HepG2 (cell line): ENCODE measurements at regions not wholly inside any gene's neighbourhood (a gene's known extent, or its start where the extent isn't known, plus 50 kb on each side); places are given as distances from the start of the nearest gene placed in this dataset.

Experiments used
- ATAC-seq: fragments of 200-7000 bp; cut with Tn5 transposase; 3 replicates; pipeline ENCODE4 v1.9.1; 2020; ENCODE audit warnings: mild to moderate bottlenecking, moderate library complexity
- BruUV-seq: library from RNA; stranded (reverse); fragments of 400-500 nt; replicated peaks from 2 replicates; lab custom pipeline; 2021; lab: Mats Ljungman, UMichigan
- CTCF ChIA-PET: fragments of 300-600 bp; formaldehyde crosslinking; extraction: SDS; loops from one replicate; lab custom pipeline; 2021; ENCODE audit warnings: low total read pairs, inconsistent platforms, low intra/inter-chr PET ratio; lab: Yijun Ruan, JAX
- POLR2A ChIA-PET: fragments of 350-600 bp; sonication (Branson Sonifier 250); formaldehyde crosslinking; loops from one replicate; lab custom pipeline; 2020; ENCODE audit warnings: antibody characterized with exemption, inconsistent platforms; lab: Yijun Ruan, JAX
- DNase-seq: peaks from one replicate; pipeline ENCODE4 v3.0.0-alpha.2; 2015; ENCODE audit warnings: low spot score
- FAIRE-seq: peaks from 3 replicates; lab custom pipeline; 2011; peaks lifted over from hg19 to GRCh38; lab: Jason Lieb, UNC
- H2AFZ ChIP-seq: one replicate; pipeline ENCODE4 v1.6.1; 2011; ENCODE audit warnings: low read length, inconsistent platforms
- H3K27ac ChIP-seq: fragments of 300-600 bp; 3 replicates; pipeline ENCODE4 v1.8.0; 2011; ENCODE audit warnings: mixed run types, mild to moderate bottlenecking, mixed read lengths, low read length, inconsistent platforms; ENCODE audit not compliant: insufficient read depth; ENCODE audit errors: extremely low read length
- H3K27me3 ChIP-seq, 2 experiments: fragments of 200-600 bp in 1 of 2; 2 replicates in 1 of 2; 3 replicates in 1 of 2; pipeline versions ENCODE4 v1.6.0 to v1.8.0; 2011; ENCODE audit warnings: low read length in 2 of 2, mild to moderate bottlenecking in 2 of 2, moderate library complexity in 2 of 2, inconsistent platforms in 1 of 2; ENCODE audit not compliant: insufficient read depth in 2 of 2, control insufficient read depth in 1 of 2
- H3K36me3 ChIP-seq, 2 experiments: fragments of 200-600 bp in 1 of 2; replicated peaks in 1 of 2; 2 replicates in 1 of 2; 3 replicates in 1 of 2; pipeline versions ENCODE4 v1.5.1 to v1.8.0; 2011; ENCODE audit warnings: low read length in 2 of 2, inconsistent platforms in 1 of 2; ENCODE audit not compliant: insufficient read depth in 2 of 2, control insufficient read depth in 1 of 2
- H3K4me1 ChIP-seq: 2 replicates; pipeline ENCODE4 v1.5.1; 2012; ENCODE audit warnings: low read length, inconsistent platforms; ENCODE audit not compliant: insufficient read depth
- H3K4me2 ChIP-seq: 2 replicates; pipeline ENCODE4 v1.6.0; 2011; ENCODE audit warnings: low read depth, low read length, inconsistent platforms
- H3K4me3 ChIP-seq, 3 experiments: fragments of 200-600 bp in 1 of 3; sonication (generic), shearing (Covaris generic) in 1 of 3; replicated peaks in 1 of 3; 2 replicates each; pipeline ENCODE4 v1.5.1; 2011 to 2016; ENCODE audit warnings: low read length in 3 of 3, inconsistent platforms in 2 of 3, low read depth in 2 of 3, mild to moderate bottlenecking in 2 of 3, control low read depth in 1 of 3, mixed read lengths in 1 of 3; ENCODE audit not compliant: insufficient read depth in 1 of 3
- H3K79me2 ChIP-seq: one replicate; pipeline ENCODE4 v1.6.1; 2011; ENCODE audit warnings: low read length, inconsistent platforms; ENCODE audit not compliant: insufficient read depth
- H3K9ac ChIP-seq: 2 replicates; pipeline ENCODE4 v1.6.0; 2011; ENCODE audit warnings: mild to moderate bottlenecking, low read depth, low read length, inconsistent platforms; ENCODE audit not compliant: insufficient read depth
- H3K9me3 ChIP-seq: 2 replicates; pipeline ENCODE4 v1.5.1; 2012; ENCODE audit warnings: mild to moderate bottlenecking, low read length
- H4K20me1 ChIP-seq: 2 replicates; pipeline ENCODE4 v1.6.0; 2011; ENCODE audit warnings: inconsistent platforms, mild to moderate bottlenecking, low read length, moderate library complexity; ENCODE audit not compliant: insufficient read depth
- DPF2 ChIP-seq: sonication (generic); formaldehyde crosslinking; IDR thresholded peaks from 2 replicates; pipeline ENCODE4 v1.4.0; 2020; ENCODE audit warnings: mild to moderate bottlenecking, low read depth, missing genetic modification reagents, borderline replicate concordance
- FOXK1 ChIP-seq: sonication (generic); formaldehyde crosslinking; IDR thresholded peaks from 2 replicates; pipeline ENCODE4 v1.4.0; 2020; ENCODE audit warnings: low read depth, missing genetic modification reagents, borderline replicate concordance
- GABPA ChIP-seq, 2 experiments: IDR thresholded peaks; 2 replicates each; pipeline ENCODE4 v1.6.1; 2011 to 2016; ENCODE audit warnings: low read depth in 2 of 2, low read length in 1 of 2, missing biosample characterization in 1 of 2, missing genetic modification characterization in 1 of 2
- ISL2 ChIP-seq: sonication (generic); formaldehyde crosslinking; IDR thresholded peaks from 2 replicates; pipeline ENCODE4 v1.5.0; 2020; ENCODE audit warnings: missing genetic modification reagents
- NCOA2 ChIP-seq: sonication (generic); formaldehyde crosslinking; IDR thresholded peaks from 2 replicates; pipeline ENCODE4 v1.8.0; 2022; ENCODE audit warnings: inconsistent platforms
- POLR2AphosphoS5 ChIP-seq: IDR thresholded peaks from 2 replicates; pipeline ENCODE4 v1.6.1; 2012; ENCODE audit warnings: low read depth, low read length
- U2AF1 ChIP-seq: fragments of 200-400 bp; formaldehyde crosslinking; optimal IDR thresholded peaks from 2 replicates; pipeline ENCODE3; 2017; ENCODE audit warnings: mild to moderate bottlenecking, low read depth, low read length
- YEATS4 ChIP-seq: sonication (generic); formaldehyde crosslinking; IDR thresholded peaks from 2 replicates; pipeline ENCODE4 v1.4.0; 2020; ENCODE audit warnings: missing genetic modification reagents, borderline replicate concordance
- ZBED4 ChIP-seq: sonication (generic); formaldehyde crosslinking; IDR thresholded peaks from 2 replicates; pipeline ENCODE4 v1.4.0; 2020; ENCODE audit warnings: missing genetic modification reagents, borderline replicate concordance
- ZMYM3 ChIP-seq: sonication (generic); formaldehyde crosslinking; IDR thresholded peaks from 2 replicates; pipeline ENCODE4 v1.5.1; 2020; ENCODE audit warnings: mild to moderate bottlenecking, missing genetic modification reagents
- ZNF350 ChIP-seq: sonication (generic); formaldehyde crosslinking; IDR thresholded peaks from 2 replicates; pipeline ENCODE4 v1.4.0; 2020; ENCODE audit warnings: mild to moderate bottlenecking, low read depth, missing genetic modification reagents, borderline replicate concordance
- ZNF564 ChIP-seq: sonication (generic); formaldehyde crosslinking; IDR thresholded peaks from 2 replicates; pipeline ENCODE4 v1.8.1; 2023; ENCODE audit warnings: mild to moderate bottlenecking, missing genetic modification reagents
- ZNF768 ChIP-seq: sonication (generic); formaldehyde crosslinking; IDR thresholded peaks from 2 replicates; pipeline ENCODE4 v1.4.0; 2020; ENCODE audit warnings: missing genetic modification reagents
- ZNF83 ChIP-seq: sonication (generic); formaldehyde crosslinking; IDR thresholded peaks from 2 replicates; pipeline ENCODE4 v1.4.0; 2020; ENCODE audit warnings: missing genetic modification reagents, mild to moderate bottlenecking, borderline replicate concordance
- WGBS: methylation state at CpG from one replicate; pipeline ENCODE4 v1.1.6; 2017; ENCODE audit warnings: low lambda C conversion rate; 5-methylcytosine and 5-hydroxymethylcytosine counted together
- in situ Hi-C: cut with HindIII; loops from 2 replicates; pipeline ENCODE4 v1.10.0; 2017; ENCODE audit warnings: low pct_unique_long_range_greater_than_20kb; ENCODE audit not compliant: extremely low pct_ligation_motif_present
- intact Hi-C: fragments of 100-400 bp; cut with micrococcal nuclease; formaldehyde crosslinking; loops from one replicate; pipeline ENCODE4 v1.10.0; 2022; ENCODE audit not compliant: unreplicated experiment

GRCh38 chr5:38115318-38115827 is 143.0 kb upstream of the EGFLAM start (continued):
- TF ChIP-seq FOXK1 (CRISPR knock-in tag) (peak; percentile 13; the same call in 1 of the 2 replicates), ZNF768 (CRISPR knock-in tag) (no peak), ZNF83 (CRISPR knock-in tag) (no peak), ZMYM3 (CRISPR knock-in tag) (peak; percentile 73; the same call in 1 of the 2 replicates)
- TF ChIP-seq, all 625 proteins: peak for 118

DNA sequence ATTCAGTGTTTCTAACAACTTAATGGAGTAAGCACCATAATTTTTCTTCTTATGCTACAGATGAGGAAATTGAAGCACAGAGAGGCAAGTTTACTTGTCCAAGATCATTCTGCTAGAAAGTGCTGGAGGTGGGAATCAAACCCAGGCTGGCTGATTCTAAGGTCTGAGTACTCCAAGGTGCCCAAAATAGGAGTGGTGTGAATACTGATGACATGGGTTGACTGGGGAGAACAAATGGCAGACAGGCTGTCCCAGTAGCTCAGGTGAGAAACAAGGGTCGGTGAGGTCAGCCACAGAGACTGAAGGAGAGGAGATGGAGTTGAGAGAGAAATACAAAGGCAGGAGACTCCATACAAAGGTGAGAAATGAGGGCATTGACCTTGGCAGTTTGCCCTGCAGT is 144.5 kb upstream of the EGFLAM start:
- FAIRE-seq (no peak), DNase-seq (no peak), ATAC-seq (no peak)
- H3K9me3 ChIP-seq: no peaks in the 10 kb centered on the region
- no peaks in the 10 kb centered on the region for H4K20me1 ChIP-seq
- H3K4me1 ChIP-seq: peaks cover 61% of the 10 kb centered on the region
- intact Hi-C loops: no loop called here
- CTCF ChIA-PET: no interaction called here
- no peak overlapping the region for H3K4me3 ChIP-seq
- no peak for TF ChIP-seq NCOA2 (CRISPR knock-in tag)
- no peak overlapping the region for H3K4me2 ChIP-seq
- in situ Hi-C loops: no loop called here
- no TSS peak for BruUV-seq
- no peak overlapping the region for H2AFZ ChIP-seq
- H3K27ac ChIP-seq: no peak overlapping the region
- no peaks in the 10 kb centered on the region for H3K27me3 ChIP-seq
- no peak overlapping the region for H3K9ac ChIP-seq
- H3K79me2 ChIP-seq: no peaks in the 10 kb centered on the region
- H3K36me3 ChIP-seq: no peaks in the 10 kb centered on the region
- POLR2A ChIA-PET: no interaction called here
- WGBS: 95% methylated on average over 1 of the region's 1 CpG

- DNase-seq (no peak), ATAC-seq (no peak), FAIRE-seq (no peak)
- intact Hi-C loops: no loop called here
- no peaks in the 10 kb centered on the region for H3K27me3 ChIP-seq
- ChIA-PET POLR2A (no interaction called here), CTCF (no interaction called here)
- H4K20me1 ChIP-seq: no peaks in the 10 kb centered on the region
- H3K9ac ChIP-seq: no peak overlapping the region
- BruUV-seq: no TSS peak
- H3K36me3 ChIP-seq: no peaks in the 10 kb centered on the region
- no peak overlapping the region for H2AFZ ChIP-seq
- H3K4me2 ChIP-seq: no peak overlapping the region
- H3K4me1 ChIP-seq: peaks cover 63% of the 10 kb centered on the region
- no peaks in the 10 kb centered on the region for H3K79me2 ChIP-seq
- H3K4me3 ChIP-seq: no peak overlapping the region
- no peaks in the 10 kb centered on the region for H3K9me3 ChIP-seq
- in situ Hi-C loops: no loop called here
- no peak overlapping the region for H3K27ac ChIP-seq
- whole genome bisulfite sequencing: 97% methylated on average over 5 of the region's 5 CpGs
- TF ChIP-seq DPF2 (CRISPR knock-in tag): no peak
- TF ChIP-seq ZNF564 (CRISPR knock-in tag): no peak
- no peak for TF ChIP-seq POLR2AphosphoS5
- TF ChIP-seq ZBED4 (CRISPR knock-in tag): no peak
- no peak for TF ChIP-seq YEATS4 (CRISPR knock-in tag)
- TF ChIP-seq ISL2 (CRISPR knock-in tag): no peak
- TF ChIP-seq ZNF350 (CRISPR knock-in tag): no peak
- TF ChIP-seq U2AF1: no peak
- TF ChIP-seq GABPA (IDR thresholded peaks at IDR 0.05; ENCODE audit: low read depth, low read length): no peak
- no peak for TF ChIP-seq GABPA (CRISPR knock-in tag; IDR thresholded peaks at IDR 0.05; ENCODE audit: low read depth)
Measured at GRCh38 chr5:38113456-38113855, 144.9 kb upstream of the EGFLAM start.
